SK-N-SH treated with all-trans-retinoic acid at 6 μM for 48 hours (cell line): ENCODE measurements at regions not wholly inside any gene's neighbourhood (a gene's known extent, or its start where the extent isn't known, plus 50 kb on each side); places are given as distances from the start of the nearest gene placed in this dataset.

Source experiments
- ARNTL ChIP-seq: fragments of 450-650 bp; formaldehyde crosslinking; IDR thresholded peaks from 2 replicates; pipeline ENCODE4 v1.5.0; 2020; ENCODE audit warnings: low read depth, mild to moderate bottlenecking, moderate library complexity, borderline replicate concordance
- ISL1 ChIP-seq: fragments of 250-450 bp; sonication (Bioruptor Pico); IDR thresholded peaks from 2 replicates; pipeline ENCODE4 v2.1.2; 2022; ENCODE audit warnings: mild to moderate bottlenecking, moderate library complexity
- TOX ChIP-seq: fragments of 250-450 bp; sonication (Bioruptor Pico); IDR thresholded peaks from 2 replicates; pipeline ENCODE4 v1.8.0; 2021; ENCODE audit warnings: mild to moderate bottlenecking, moderate library complexity, borderline replicate concordance
- ZNF8 ChIP-seq: fragments of 450-650 bp; formaldehyde crosslinking; IDR thresholded peaks from 2 replicates; pipeline ENCODE4 v1.5.0; 2020; ENCODE audit warnings: mild to moderate bottlenecking, moderate library complexity
- TF ChIP-seq, protein P1 (sequence below): fragments of 250-450 bp; sonication (Bioruptor Pico); IDR thresholded peaks from 2 replicates; pipeline ENCODE4 v1.8.0; 2020; ENCODE audit warnings: mild to moderate bottlenecking, moderate library complexity, borderline replicate concordance
- TF ChIP-seq, protein P2 (sequence below): fragments of 250-450 bp; sonication (Bioruptor Pico); IDR thresholded peaks from 2 replicates; pipeline ENCODE4 v1.5.1; 2020; ENCODE audit warnings: low read depth, mild to moderate bottlenecking, moderate library complexity

DNA sequence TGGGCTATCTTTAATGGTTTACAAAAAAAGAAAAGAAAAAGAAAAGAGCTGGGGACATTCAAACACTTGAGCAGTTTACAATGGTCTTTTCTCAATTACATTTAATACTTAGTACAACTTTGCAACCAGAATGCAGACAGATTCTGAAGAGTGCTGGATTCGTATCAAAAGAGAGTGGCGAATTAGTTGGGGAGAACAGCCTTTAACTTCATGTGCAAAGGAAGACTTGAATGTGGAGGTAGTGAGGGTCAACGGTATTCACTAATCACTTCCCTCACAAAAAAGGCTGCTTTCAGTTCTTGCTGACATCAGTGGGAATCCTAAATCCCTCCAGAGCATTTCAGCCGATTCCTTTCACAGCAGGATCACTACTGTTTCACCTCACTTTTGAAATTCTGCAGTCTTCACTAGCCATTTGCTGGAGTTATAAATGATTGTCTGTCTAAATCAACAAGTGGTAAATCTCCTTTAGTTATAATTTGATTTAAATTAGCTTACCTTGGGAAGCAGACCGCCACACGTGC, 323.0 kb upstream of the SEMA6D start:
- TF ChIP-seq, protein P1, sequence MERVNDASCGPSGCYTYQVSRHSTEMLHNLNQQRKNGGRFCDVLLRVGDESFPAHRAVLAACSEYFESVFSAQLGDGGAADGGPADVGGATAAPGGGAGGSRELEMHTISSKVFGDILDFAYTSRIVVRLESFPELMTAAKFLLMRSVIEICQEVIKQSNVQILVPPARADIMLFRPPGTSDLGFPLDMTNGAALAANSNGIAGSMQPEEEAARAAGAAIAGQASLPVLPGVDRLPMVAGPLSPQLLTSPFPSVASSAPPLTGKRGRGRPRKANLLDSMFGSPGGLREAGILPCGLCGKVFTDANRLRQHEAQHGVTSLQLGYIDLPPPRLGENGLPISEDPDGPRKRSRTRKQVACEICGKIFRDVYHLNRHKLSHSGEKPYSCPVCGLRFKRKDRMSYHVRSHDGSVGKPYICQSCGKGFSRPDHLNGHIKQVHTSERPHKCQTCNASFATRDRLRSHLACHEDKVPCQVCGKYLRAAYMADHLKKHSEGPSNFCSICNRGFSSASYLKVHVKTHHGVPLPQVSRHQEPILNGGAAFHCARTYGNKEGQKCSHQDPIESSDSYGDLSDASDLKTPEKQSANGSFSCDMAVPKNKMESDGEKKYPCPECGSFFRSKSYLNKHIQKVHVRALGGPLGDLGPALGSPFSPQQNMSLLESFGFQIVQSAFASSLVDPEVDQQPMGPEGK (CRISPR knock-in tag), result no peak
- no peak for TF ChIP-seq ISL1 (CRISPR knock-in tag)
- TF ChIP-seq ZNF8 (CRISPR knock-in tag), result no peak
- TF ChIP-seq TOX (CRISPR knock-in tag), result no peak
- TF ChIP-seq ARNTL, result no peak
- TF ChIP-seq, protein P2, sequence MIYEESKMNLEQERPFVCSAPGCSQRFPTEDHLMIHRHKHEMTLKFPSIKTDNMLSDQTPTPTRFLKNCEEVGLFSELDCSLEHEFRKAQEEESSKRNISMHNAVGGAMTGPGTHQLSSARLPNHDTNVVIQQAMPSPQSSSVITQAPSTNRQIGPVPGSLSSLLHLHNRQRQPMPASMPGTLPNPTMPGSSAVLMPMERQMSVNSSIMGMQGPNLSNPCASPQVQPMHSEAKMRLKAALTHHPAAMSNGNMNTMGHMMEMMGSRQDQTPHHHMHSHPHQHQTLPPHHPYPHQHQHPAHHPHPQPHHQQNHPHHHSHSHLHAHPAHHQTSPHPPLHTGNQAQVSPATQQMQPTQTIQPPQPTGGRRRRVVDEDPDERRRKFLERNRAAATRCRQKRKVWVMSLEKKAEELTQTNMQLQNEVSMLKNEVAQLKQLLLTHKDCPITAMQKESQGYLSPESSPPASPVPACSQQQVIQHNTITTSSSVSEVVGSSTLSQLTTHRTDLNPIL, result no peak
